ENCODE measurements at regions not wholly inside any gene's neighbourhood (a gene's known extent, or its start where the extent isn't known, plus 50 kb on each side); places are given as distances from the start of the nearest gene placed in this dataset.

DNA sequence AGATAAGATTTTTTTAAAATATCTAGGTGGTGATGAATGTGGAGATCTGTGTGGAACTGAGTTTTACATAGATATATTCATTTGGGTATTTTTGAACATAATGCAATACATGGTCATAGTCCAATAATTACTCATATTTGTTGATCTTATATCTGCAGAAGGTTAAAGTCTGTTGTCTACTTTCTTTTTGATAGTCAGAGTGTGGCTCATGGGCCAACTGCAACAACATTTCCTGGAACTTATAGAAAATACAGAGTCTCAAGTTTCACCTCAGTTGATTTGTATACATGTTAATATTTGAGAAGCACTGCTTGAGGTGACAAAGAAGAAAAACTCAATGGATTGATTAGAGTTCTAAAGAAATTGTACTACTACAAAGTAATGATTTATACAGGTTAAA, 408.4 kb downstream of the ARAP2 start:
- DNase-seq (ENCODE audit: low read depth in 1 of 2, low spot score in 2 of 2) (no peak), FAIRE-seq (no peak)
- no peak overlapping the region for H2BK12ac ChIP-seq (ENCODE audit: low read depth, low read length)
- H3K4ac ChIP-seq (replicated peaks; ENCODE audit: insufficient read length, low read depth, low read length), result no peak overlapping the region
- H4K8ac ChIP-seq (ENCODE audit: extremely low read depth, insufficient read depth, low read length), result no peak overlapping the region
- H3K14ac ChIP-seq (ENCODE audit: insufficient read length), result no peak overlapping the region
- H3K4me2 ChIP-seq (ENCODE audit: insufficient read depth in 1 of 2, low read depth in 2 of 2, low read length in 2 of 2), result no peak overlapping the region
- no peaks in the 10 kb centered on the region for H3K4me1 ChIP-seq (replicated peaks in 1 of 4; ENCODE audit: control insufficient read depth in 3 of 4, insufficient read depth in 4 of 4, low read length in 3 of 4)
- H4K5ac ChIP-seq (ENCODE audit: insufficient read length, low read depth, low read length), result no peak overlapping the region
- no peak overlapping the region for H2AK5ac ChIP-seq (ENCODE audit: low read depth, low read length)
- TF ChIP-seq YY1 (IDR thresholded peaks at IDR 0.05; ENCODE audit: low read depth, low read length) (no peak), CHD1 (IDR thresholded peaks at IDR 0.05; ENCODE audit: low read depth, low read length) (no peak), CBX5 (IDR thresholded peaks at IDR 0.05; ENCODE audit: low read depth, low read length) (no peak), FOSL1 (IDR thresholded peaks at IDR 0.05; ENCODE audit: insufficient read depth, low read depth, low read length) (no peak), JUND (IDR thresholded peaks at IDR 0.05; ENCODE audit: low read length) (no peak), TAF1 (IDR thresholded peaks at IDR 0.05; ENCODE audit: low read depth, low read length) (no peak), HDAC2 (IDR thresholded peaks at IDR 0.05; ENCODE audit: borderline replicate concordance in 1 of 2, low read depth in 2 of 2, low read length in 2 of 2) (no peak), BACH1 (IDR thresholded peaks at IDR 0.05; ENCODE audit: low read length) (no peak), SP2 (IDR thresholded peaks at IDR 0.05; ENCODE audit: low read length) (no peak), RXRA (IDR thresholded peaks at IDR 0.05; ENCODE audit: insufficient read depth, low read depth, low read length) (no peak), GTF2F1 (IDR thresholded peaks at IDR 0.05; ENCODE audit: borderline replicate concordance, low read depth, low read length) (no peak), CTBP2 (IDR thresholded peaks at IDR 0.05; ENCODE audit: borderline replicate concordance, insufficient read depth, insufficient read length, low read length) (no peak), RFX5 (IDR thresholded peaks at IDR 0.05; ENCODE audit: borderline replicate concordance, low read depth, low read length) (no peak)
- TF ChIP-seq, protein P1, sequence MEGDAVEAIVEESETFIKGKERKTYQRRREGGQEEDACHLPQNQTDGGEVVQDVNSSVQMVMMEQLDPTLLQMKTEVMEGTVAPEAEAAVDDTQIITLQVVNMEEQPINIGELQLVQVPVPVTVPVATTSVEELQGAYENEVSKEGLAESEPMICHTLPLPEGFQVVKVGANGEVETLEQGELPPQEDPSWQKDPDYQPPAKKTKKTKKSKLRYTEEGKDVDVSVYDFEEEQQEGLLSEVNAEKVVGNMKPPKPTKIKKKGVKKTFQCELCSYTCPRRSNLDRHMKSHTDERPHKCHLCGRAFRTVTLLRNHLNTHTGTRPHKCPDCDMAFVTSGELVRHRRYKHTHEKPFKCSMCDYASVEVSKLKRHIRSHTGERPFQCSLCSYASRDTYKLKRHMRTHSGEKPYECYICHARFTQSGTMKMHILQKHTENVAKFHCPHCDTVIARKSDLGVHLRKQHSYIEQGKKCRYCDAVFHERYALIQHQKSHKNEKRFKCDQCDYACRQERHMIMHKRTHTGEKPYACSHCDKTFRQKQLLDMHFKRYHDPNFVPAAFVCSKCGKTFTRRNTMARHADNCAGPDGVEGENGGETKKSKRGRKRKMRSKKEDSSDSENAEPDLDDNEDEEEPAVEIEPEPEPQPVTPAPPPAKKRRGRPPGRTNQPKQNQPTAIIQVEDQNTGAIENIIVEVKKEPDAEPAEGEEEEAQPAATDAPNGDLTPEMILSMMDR (IDR thresholded peaks at IDR 0.05; ENCODE audit: control extremely low read depth in 1 of 3, insufficient read depth in 1 of 3, low read depth in 1 of 3, low read length in 3 of 3), result no peak
- H2AFZ ChIP-seq (ENCODE audit: low read length), result no peak overlapping the region
- no peak overlapping the region for H3K18ac ChIP-seq (ENCODE audit: extremely low read depth, low read length)
- no peak overlapping the region for H3K4me3 ChIP-seq (ENCODE audit: extremely low read depth in 1 of 4, insufficient read depth in 2 of 4, low read depth in 3 of 4, low read length in 4 of 4)
- H3K56ac ChIP-seq (replicated peaks; ENCODE audit: insufficient read length, low read depth, low read length), result no peak overlapping the region
- H4K91ac ChIP-seq (replicated peaks; ENCODE audit: insufficient read length, low read length), result no peak overlapping the region
- H3K27ac ChIP-seq (ENCODE audit: low read depth, low read length), result no peak overlapping the region
- no peaks in the 10 kb centered on the region for H3K23me2 ChIP-seq (ENCODE audit: low read depth, low read length)
- H2BK20ac ChIP-seq (ENCODE audit: low read length), result no peak overlapping the region
- no peaks in the 10 kb centered on the region for H4K20me1 ChIP-seq (replicated peaks in 1 of 2; ENCODE audit: control insufficient read depth in 1 of 2, insufficient read depth in 2 of 2, low read length in 2 of 2)
- no peaks in the 10 kb centered on the region for H3K27me3 ChIP-seq (replicated peaks in 1 of 4; ENCODE audit: control insufficient read depth in 3 of 4, extremely low read depth in 1 of 4, insufficient read depth in 3 of 4, low read length in 3 of 4)
- CTCF ChIA-PET (ENCODE audit: partially characterized antibody), result no interaction called here
- POLR2A ChIA-PET (ENCODE audit: partially characterized antibody), result no interaction called here
- no peak overlapping the region for H3K23ac ChIP-seq (ENCODE audit: insufficient read length)
- no peak overlapping the region for H2BK5ac ChIP-seq (ENCODE audit: low read depth, low read length)
- no peaks in the 10 kb centered on the region for H3K79me2 ChIP-seq (ENCODE audit: control insufficient read depth in 1 of 2, insufficient read depth in 2 of 2, low read length in 2 of 2)
- no peaks in the 10 kb centered on the region for H3K36me3 ChIP-seq (ENCODE audit: control insufficient read depth in 2 of 4, insufficient read depth in 4 of 4, low read length in 3 of 4)
- no peak overlapping the region for H3K9ac ChIP-seq (replicated peaks in 1 of 4; ENCODE audit: extremely low read depth in 1 of 4, low read depth in 3 of 4, low read length in 3 of 4)
- no peaks in the 10 kb centered on the region for H3K9me3 ChIP-seq (ENCODE audit: insufficient read depth in 2 of 2, low read depth in 1 of 2, low read length in 1 of 2)
- H2BK120ac ChIP-seq (replicated peaks; ENCODE audit: low read depth, low read length), result no peak overlapping the region
- no peaks in the 10 kb centered on the region for H3K79me1 ChIP-seq (ENCODE audit: low read depth, low read length)
- no peak overlapping the region for H2BK15ac ChIP-seq (ENCODE audit: low read length)
